NCI-H345 (cell line): ENCODE measurements at regions not wholly inside any gene's neighbourhood (a gene's known extent, or its start where the extent isn't known, plus 50 kb on each side); places are given as distances from the start of the nearest gene placed in this dataset.
"Not testable (repeated sequence)": the region's sequence is repeated elsewhere in the genome, so short reads cannot be mapped to it uniquely, and the experiment has no call there.

Experiments
- DNase-seq: peaks from one replicate; lab custom pipeline; 2025; lab: John Stamatoyannopoulos, UW

DNA sequence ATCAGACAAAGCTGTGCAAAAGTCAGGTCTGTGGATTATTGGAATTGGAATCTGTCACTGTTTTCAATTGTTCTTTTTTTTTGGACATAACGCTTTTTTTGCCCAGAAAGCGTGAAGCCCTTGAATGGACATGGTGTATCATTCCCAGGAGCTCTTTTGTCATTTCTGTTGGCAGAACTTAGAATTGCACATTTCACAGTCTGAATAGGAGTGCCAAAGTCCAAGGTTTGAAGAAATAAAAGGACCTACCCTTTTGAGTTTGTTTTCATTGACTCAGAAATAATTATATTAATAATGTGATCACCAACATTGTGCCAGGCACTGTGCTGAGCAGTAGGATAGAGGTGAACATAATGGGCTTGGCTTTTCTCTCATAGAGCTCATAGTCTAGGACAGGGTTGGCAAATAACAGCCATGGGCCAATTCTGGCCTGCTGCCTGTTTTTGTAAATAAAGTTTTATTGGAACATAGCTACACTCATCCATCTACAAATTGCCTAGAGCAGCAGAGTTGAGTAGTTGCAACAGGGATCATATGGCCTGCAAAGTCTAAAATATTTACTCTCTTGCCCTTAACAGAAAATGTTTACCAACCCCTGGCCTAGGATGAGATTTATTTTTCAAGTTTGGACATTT lies 62.6 kb upstream of the ATXN1 start:
- DNase-seq = no peak

DNA sequence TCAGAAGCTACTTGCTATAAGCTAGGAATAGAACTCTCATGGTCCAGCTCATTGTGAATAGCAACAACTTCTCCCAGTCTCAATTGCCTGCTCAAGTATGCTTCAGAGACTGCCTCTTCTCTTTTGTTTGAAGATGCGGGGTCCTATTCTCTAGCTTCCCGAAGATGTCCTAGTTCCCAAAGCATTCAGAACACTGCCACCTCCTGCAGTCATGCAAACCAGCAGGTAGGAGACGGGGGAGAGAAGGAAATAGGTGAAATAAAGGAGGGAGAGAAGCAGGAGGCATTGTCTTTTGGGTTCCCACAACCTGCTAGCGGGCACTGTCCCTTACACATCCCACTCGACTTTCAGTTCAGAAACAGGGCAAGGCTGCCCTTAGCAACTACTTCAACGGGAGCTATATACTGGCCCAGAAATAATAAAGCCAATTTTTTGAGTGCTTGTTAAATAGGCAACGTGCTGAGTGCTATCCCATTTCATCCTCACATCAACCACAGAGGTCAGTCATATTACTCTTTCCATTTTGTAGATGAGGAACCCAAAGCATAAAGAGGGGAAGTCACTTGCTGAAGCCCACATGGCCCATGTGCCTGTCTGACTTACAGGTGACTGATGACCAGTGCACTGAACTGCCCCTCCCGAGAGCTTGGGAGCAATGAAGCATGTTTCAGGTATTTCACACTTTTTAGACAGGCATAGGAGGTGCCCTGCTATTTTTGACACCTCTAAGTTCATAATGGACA lies 61.9 kb upstream of the ATXN1 start:
- no peak for DNase-seq

DNA sequence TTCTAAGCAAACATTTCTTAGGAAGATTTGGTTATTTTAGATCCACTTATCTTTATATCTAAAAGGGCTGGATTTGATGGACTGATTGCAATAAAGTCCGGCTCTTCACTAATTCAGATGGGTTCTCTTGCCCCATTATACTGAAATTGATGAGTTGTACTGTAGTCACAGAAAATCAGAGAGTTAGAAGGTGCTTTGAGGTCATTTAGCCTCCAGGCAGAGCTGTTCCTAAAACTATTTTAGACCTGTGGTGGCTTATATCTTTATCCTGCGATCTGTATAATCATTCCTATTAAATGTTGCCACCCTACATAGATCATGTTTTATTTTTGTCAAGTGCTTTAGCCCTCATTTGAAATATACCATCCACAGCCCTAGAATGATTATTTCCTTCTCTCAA lies 61.3 kb upstream of the ATXN1 start:
- DNase-seq = no peak

DNA sequence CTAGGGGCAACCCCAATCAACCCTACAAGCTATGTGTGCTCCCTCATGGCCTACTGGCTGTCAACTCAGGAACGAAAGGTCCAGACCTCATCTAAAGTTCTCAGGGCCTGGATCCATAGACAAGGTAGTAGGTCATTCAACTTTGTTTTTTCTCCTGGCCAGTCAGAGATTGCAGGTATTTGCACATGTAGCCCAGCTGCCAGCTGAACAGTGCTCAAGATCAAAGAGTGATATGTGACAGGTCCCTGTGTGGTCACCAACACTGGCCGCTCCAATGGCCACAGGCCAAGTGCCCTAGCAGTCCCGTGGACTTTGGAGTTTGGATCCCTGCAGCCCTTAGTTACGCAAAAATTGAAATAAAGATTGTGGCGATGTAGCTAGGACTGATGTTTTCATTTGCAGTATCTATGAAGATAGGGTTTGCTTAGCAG lies 60.6 kb upstream of the ATXN1 start:
- no peak for DNase-seq

DNA sequence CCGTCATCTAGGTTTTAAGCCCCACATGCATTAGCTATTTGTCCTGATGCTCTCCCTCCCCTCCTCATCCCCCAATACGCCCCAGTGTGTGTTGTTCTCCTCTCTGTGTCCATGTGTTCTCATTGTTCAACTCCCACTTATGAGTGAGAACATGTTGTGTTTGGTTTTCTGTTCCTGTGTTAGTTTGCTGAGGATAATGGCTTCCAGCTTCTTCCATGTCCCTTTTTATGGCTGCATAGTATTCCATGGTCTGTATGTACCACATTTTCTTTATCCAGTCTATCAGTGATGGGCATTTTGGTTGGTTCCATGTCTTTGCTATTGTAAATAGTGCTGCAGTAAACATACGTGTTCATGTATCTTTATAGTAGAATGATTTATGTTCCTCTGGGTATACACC lies 59.0 kb upstream of the ATXN1 start:
- not testable (repeated sequence) for DNase-seq

DNA sequence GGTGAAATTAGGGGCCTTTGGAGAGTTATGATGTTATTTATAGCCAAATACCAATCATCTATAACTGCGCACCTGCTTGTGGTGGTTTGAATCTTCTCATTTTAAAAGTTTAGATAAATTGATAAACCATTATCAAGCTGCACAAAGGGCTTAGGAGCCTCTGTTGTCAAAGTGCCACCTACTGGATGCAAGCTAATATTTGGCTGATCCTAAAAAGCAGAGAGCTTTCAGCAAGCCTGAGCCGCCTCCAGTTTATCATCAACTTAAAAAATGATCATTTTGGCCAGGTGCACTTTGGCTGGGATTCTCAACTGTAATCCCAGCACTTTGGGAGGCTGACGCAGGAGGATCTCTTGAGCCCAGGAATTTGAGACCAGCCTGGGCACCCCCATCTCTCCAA lies 58.5 kb upstream of the ATXN1 start:
- no peak for DNase-seq

DNA sequence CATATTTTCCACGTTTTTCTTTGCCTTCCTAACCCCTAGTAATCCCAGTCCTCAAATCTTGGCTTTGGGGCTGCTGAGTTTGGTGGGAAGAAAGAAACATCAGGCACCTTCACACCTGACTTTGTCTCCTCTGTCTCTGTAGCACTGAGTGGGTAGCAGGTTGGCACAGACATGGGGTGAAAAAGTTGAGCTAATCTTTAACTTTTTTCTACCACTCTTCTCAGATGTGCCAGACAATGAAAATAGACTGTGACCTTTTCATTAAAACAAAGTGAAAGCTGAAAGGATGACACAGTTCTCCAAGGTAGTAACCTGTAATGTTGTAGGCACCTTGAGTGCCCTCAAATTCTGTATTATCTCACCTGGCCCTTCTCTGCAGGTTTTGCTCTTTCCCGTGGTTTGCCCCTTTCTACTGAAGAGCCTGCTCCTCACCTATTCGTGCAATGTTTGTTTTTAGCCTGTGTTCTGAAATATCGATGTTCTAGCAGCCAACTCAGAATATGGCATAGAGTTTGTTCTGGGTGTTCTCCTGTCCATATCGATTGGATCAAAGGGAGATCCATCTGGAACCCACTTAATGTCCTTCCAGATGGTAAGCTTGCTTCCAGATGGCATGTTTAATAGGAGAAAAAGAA lies 57.8 kb upstream of the ATXN1 start:
- no peak for DNase-seq

DNA sequence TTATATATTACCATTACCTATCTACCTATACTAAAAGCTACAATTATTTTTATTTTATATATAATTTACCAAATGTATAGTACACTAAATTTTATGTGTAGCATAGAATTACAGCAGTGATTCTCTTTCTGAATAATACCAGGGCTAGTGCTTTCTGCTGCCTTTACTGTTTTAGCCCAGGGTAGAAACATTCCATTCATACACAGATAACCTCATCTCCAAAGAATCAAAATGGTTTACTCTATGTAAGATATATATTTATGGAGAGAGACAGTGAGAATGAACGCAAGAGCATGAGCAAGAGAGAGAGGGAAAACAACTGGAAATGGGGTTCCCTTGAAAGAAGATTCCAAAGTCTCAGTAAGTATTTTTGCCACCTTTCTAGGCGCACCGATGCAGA lies 56.3 kb upstream of the ATXN1 start:
- DNase-seq = no peak

DNA sequence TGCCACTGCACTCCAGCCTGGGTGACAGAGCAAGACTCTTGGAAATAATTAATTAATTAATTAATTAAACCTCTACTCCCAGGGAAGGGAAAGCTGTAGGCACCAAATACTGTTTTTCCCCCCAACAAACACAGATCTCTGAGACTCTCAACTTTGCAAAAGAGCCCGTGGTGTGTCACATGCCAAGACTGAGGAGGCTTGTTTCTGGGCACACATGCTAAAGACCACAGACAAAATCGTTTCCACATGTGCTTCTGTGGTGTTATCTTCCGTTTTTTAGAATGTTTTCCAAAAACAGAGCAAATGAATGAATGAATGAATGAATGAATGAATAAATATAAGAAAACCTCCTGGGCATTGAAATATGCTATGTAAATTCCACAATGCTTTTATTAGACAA lies 55.6 kb upstream of the ATXN1 start:
- no peak for DNase-seq

DNA sequence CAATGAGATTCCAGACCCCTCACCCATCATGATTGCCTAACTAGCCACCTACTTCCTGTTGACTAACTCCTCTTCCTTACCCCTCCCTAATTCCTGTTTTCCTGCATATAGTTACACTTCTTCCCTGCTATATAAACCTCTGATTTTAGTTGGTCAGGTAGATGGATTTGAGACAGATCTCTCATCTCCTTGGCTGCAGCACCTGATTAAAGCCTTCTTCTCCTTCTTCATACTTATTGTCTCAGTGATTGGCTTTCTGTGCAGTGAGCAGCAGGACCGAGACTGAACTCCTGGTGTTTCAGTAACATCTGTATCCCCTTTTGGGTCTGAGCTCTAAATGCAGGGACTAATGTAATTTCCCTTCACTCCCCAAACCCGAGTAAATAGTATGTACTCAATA lies 51.7 kb upstream of the ATXN1 start:
- no peak for DNase-seq

DNA sequence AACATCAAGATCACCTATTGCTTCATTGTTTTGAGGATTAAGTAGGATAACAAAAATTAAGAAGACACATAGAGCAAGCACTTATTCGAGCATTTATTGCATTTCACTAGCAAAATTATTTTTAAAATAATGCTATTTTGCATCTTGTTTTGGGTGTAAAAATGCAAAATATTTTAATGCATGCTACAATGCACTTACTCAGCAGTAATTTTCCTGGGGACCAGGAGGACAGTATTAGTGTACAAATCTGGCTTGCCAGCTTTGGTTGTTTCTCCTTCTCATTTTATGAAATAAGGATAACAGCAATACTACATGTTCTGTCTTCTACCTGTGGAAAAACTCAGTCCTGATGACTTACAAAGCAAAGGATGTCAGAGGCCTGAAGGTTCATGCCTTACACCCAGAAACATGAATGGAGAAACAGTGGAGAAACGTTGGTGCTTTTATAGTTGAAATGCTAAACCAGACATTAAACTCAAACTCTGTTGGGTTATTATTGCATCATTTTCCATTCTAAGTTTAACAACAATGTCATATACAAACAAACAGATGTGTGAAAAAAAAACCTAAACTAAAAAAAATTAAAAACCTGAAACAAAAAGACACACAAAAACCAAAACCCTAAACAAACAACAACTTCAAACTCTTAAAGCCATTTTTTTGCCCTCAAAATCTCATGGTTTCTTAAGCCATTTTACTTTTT lies 50.2 kb upstream of the ATXN1 start:
- DNase-seq = no peak
